ENCODE measurements at regions not wholly inside any gene's neighbourhood (a gene's known extent, or its start where the extent isn't known, plus 50 kb on each side); places are given as distances from the start of the nearest gene placed in this dataset.

GRCh38 chr10:4730998-4731397, 95.0 kb upstream of the AKR1E2 start:
- no peak for DNase-seq

- DNase-seq: no peak
Measured at GRCh38 chr10:4725917-4726606, 99.9 kb upstream of the AKR1E2 start.

- DNase-seq: no peak
Measured at GRCh38 chr10:4723860-4724259, 102.1 kb upstream of the AKR1E2 start.

- DNase-seq: no peak
Measured at GRCh38 chr10:4721999-4722753, 103.8 kb upstream of the AKR1E2 start.

- no peak for DNase-seq
Measured at GRCh38 chr10:4720463-4720862, 105.5 kb upstream of the AKR1E2 start.

GRCh38 chr10:4719671-4720070, 106.3 kb upstream of the AKR1E2 start:
- DNase-seq: no peak

GRCh38 chr10:4719036-4719435, 107.0 kb upstream of the AKR1E2 start:
- DNase-seq: no peak

GRCh38 chr10:4718544-4718943, 107.5 kb upstream of the AKR1E2 start:
- DNase-seq: no peak

GRCh38 chr10:4717670-4718069, 108.3 kb upstream of the AKR1E2 start:
- DNase-seq: no peak

- DNase-seq: no peak
Measured at GRCh38 chr10:4710858-4711257, 115.1 kb upstream of the AKR1E2 start.

GRCh38 chr10:4708123-4708759, 117.8 kb upstream of the AKR1E2 start:
- DNase-seq: no peak

- DNase-seq: no peak
Measured at GRCh38 chr10:4707221-4707620, 118.8 kb upstream of the AKR1E2 start.

GRCh38 chr10:4704034-4704545, 121.9 kb upstream of the AKR1E2 start:
- no peak for DNase-seq

GRCh38 chr10:4701016-4701415, 125.0 kb upstream of the AKR1E2 start:
- no peak for DNase-seq

GRCh38 chr10:4699950-4700730, 125.9 kb upstream of the AKR1E2 start:
- DNase-seq: no peak

GRCh38 chr10:4698075-4698474, 127.9 kb upstream of the AKR1E2 start:
- no peak for DNase-seq

- no peak for DNase-seq
Measured at GRCh38 chr10:4696186-4696585, 129.8 kb upstream of the AKR1E2 start.

- no peak for DNase-seq
Measured at GRCh38 chr10:4693967-4694366, 132.0 kb upstream of the AKR1E2 start.

GRCh38 chr10:4692206-4692605, 133.8 kb upstream of the AKR1E2 start:
- no peak for DNase-seq

- DNase-seq: no peak
Measured at GRCh38 chr10:4691776-4692175, 134.2 kb upstream of the AKR1E2 start.

- no peak for DNase-seq
Measured at GRCh38 chr10:4691301-4691700, 134.7 kb upstream of the AKR1E2 start.

GRCh38 chr10:4688601-4689000, 137.4 kb upstream of the AKR1E2 start:
- DNase-seq: no peak

GRCh38 chr10:4688168-4688567, 137.8 kb upstream of the AKR1E2 start:
- DNase-seq: no peak
